GM19043 (cell line): ENCODE measurements at regions not wholly inside any gene's neighbourhood (a gene's known extent, or its start where the extent isn't known, plus 50 kb on each side); places are given as distances from the start of the nearest gene placed in this dataset.
"Not testable (repeated sequence)": the region's sequence is repeated elsewhere in the genome, so short reads cannot be mapped to it uniquely, and the experiment has no call there.

ENCODE experiments used
- ATAC-seq: cut with Tn5 transposase; IDR thresholded peaks from one replicate; pipeline ENCODE4 v1.9.1; 2021; ENCODE audit warnings: low read depth; ENCODE audit not compliant: unreplicated experiment

DNA sequence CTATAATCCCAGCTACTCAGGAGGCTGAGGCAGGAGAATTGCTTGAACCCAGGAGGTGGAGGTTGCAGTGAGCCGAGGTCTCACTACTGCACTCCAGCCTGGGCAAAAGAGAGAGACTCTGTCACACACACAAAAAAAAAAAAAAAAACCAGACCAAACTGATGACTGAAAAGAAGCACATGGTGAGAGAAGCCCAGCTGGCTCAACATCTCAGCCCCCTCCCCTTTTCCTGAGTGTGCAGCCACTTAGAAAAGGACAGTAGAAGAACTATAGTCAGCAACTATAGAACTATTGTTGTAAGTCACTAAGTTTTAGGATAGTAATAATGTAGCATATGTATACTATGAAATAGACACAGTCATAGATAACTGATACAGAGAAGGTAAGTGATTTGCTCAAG, 87.2 kb upstream of the RALGPS2 start:
- no peak for ATAC-seq

DNA sequence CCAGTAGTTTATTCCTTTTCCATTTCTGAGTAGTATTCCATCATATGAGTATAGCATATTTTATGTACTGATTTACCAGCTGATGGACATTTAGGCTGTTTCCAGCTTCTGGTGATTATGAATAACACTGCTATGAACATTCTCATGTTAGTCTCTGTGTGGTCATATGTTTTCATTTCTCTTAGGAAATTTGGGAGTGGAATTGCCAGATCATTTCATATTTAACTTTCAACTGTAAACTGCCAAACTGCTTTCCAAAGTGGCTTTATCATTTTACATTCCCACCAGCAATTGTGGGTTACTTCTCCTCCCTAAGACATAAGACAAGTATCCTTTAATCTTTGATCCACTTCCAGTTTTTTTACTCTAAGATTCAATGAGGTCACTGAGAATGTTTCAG, 85.7 kb upstream of the RALGPS2 start:
- ATAC-seq, result no peak

DNA sequence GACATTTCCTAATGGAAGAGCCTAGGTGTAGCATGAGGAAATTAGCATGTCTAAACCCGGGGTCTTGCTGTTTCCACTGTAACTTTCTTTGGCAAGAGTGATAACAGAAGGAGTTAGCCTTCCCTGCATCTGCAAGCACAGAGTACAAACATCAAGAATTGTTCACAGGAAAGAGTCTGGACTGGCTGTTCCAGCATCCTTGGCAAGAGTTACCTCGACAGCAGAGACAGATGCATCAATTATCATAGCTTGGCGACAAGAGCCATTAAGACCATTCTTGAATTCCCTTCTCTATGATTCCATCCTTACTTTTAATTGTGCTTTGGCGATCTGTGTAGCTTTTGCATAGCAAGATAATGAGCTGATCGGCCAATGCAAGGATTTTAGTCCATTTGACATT, 82.8 kb upstream of the RALGPS2 start:
- no peak for ATAC-seq

DNA sequence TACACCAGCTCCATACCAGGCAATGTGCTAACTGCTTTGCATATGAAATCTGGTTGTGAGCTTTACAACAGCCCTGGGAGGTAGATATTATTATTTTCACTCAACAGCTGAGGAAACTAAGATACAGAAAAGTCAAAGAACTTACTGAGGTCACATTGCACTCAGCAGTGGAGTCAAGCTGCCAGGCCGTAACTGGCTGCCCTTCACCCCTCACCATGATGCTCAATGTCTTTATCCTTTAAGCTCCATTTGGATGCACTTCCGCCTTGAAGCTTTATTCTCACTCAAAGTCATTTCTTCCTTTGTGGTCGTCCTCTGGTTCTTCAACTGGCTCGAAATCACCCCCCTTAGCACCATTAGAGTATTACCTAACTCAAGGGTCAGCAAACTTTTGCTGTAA, 81.7 kb upstream of the RALGPS2 start:
- no peak for ATAC-seq

DNA sequence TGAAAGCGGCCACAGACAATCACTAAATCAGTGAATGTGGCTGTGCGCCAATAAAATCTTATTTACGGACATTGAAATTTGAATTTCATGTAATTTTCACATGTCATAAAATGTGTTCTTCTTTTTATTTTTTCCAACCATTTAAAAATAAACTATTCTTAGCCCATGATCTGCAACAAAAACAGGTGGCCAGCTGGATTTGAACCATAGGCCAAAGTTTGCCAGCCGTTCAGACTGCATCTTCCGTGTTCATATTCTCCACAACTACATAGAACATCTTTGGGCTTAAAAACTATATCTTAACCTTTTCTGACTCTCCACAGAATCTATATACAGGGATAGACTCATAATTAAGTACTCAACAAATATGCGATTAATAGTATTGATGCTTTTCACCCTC, 81.2 kb upstream of the RALGPS2 start:
- no peak for ATAC-seq

DNA sequence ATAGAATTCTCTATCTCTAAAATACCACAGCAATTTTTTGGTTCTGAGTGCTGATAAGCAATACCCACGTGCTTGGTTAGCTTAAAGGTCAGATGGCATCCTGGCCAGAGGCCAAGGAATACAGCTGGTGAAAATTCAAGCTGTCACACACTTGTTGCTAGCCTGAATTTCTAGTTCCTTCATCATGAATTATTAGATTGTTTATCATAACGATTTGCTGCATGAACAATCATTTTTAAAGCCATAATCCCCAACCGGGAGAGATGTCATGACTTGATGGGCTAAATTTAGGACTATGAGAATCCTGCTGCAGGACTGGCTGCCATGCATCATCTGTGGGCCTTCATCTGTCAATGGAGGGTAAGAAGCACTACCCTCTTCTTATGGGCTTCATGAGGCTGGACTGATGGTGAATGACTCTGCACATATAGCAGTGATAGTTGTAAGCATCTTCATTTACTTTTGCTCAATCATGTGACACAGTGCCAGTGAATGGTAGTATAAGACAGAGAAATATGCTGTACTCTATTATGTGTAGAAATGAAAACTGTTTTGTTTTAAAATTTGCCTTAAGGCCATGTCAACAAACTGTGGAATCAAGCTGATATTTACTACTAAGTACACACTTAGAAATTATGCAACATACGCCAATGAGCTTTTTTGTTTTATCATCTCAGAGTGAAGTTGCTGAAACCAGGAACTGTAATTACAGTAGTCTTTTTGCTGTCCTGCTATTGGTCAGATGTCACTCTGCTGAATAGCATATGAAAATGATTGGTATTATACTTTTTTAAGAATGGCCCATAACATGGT, 80.5 kb upstream of the RALGPS2 start:
- ATAC-seq, result no peak

DNA sequence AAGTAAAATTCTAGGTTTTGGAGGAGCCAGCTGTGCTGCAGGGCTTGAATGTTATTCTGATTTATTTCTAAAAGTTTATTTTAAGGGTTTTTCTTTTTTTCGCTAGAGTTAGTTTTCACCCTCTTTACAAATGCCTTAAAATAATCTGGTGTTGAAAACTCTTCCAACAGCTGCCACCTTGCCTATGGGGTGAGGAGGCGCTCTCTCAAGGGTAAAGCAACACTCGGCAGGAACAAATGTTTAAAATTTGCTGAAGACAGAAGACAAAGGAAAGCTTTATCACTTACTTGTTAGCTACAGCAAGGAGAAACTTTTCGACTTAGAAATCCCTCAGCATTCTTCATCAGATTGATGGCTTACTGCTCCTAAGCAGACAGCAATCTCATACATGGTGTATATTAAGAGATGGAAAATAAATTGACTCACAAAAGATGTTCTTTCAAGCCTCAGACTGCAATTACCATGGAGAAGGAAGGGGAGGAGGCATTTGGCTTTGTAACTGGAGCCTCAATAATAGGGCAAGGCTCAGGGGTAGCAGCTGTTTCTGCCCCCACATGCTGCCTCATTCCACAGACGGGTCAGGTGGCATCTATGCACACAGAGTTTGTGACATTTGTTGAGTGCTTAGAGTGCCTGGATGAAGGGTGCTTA, 79.8 kb upstream of the RALGPS2 start:
- no peak for ATAC-seq

DNA sequence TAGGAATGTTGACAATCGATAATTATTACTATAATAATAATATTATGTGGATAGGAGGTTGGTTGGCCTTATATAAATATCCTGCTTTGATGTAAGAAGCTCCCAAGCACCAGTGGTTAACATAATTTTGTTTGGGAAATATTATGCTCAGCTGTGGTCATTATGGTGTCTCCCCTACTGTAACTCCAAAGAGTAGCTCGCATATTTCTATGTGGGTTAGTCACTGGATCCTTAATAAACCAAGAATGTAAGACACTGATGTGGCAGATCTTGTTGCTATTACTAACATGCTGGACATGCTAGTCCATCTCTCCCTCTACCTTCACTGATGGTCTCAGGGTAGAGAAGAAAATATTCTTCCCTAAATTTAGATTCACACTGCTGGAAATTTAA, 79.2 kb upstream of the RALGPS2 start:
- no peak for ATAC-seq

DNA sequence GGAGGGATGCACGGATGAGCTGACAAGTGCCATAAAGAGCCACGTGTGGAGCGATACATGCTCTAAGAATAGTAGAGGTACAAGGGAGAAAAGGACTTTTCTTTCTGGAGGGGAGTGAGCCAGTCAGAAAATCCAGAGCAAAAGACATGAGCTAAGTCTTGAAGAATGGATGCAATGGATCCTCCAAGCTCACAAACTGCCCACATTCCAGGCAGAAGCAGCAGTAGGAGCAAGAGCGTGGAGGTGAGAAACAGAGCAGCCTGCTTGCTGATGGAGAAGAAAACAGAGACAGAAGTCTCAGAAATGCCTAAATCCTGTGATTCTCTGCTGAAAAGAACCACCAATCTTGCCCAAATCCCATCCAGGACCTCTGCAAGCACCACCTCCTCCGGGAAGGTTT, 78.2 kb upstream of the RALGPS2 start:
- ATAC-seq, result no peak

DNA sequence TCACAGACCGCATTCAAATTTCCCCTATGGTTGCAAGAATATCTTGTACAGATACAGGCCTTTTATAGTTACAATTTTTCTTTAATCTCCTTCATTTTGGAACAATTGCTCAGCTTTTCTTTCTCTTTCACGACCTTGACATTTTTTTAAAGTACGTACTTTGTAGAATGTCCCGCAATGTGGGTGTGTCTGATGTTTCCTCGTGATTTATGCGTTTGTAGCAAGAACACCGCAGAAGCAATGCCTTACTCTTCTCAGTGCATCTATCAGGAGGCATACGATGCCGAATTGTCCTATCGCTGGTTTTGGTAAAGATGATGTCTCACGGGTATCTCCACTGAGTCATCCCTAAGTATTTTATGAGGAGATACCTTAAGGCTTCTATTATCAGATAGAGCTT, 76.9 kb upstream of the RALGPS2 start:
- no peak for ATAC-seq

DNA sequence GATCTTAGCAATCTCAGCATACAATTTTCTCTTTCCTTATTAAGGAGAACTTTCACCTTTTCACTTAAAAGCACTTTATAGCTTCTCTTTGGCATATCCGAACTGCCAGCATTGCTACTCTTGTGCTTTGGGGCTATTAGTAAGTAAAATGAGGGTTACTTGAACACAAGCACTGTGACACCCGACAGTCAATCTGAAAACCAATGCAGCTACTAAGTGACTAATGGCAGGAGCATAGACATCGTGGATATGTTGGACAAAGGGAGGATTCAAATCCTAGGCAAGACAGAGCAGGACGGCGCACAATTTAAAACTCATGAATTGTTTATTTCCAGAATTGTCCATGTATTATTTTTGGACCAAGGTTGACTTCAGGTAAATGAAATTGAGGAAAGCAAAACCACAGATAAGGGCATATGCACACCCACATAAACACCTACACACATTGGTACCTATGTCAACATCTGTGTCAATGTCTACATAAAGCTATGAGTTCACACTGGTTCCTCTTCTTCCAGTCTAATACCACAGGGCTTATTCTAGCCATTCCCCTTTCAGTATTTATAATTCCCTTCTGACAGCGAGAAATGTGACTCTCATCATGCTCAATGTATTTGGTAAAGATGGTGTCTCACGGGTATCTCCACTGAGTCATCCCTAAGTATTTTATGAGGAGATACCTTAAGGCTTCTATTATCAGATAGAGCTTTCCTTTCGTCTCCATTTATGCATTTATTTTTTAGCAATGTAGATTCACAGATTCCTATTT, 75.3 kb upstream of the RALGPS2 start:
- no peak for ATAC-seq

DNA sequence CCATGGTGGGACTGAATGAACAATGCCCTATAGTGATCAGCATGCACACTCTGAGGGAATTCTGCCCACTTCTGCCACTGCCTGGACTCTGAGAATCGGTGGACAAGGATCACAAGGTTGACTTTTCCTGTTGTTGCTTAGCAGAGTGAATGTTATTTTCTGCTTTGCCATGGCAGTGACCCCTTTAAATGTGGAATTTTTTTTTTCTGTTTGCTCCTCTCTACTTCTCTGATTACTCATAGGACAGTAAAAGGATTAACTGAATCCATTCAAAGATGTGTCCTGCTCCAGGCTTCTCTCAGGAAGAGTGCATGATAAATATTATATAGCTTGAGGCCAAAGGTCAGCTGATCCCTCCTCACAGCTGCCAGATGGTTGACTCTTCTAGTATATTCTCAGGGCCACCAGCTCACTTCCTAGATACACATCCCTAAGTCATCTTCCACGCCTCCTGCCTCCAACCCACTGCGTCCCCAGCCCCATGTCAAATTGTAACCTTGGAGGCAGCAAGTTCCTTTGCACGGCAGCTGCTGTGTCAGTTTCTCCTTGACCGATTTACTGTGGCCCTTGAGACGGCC, 74.0 kb upstream of the RALGPS2 start:
- no peak for ATAC-seq

DNA sequence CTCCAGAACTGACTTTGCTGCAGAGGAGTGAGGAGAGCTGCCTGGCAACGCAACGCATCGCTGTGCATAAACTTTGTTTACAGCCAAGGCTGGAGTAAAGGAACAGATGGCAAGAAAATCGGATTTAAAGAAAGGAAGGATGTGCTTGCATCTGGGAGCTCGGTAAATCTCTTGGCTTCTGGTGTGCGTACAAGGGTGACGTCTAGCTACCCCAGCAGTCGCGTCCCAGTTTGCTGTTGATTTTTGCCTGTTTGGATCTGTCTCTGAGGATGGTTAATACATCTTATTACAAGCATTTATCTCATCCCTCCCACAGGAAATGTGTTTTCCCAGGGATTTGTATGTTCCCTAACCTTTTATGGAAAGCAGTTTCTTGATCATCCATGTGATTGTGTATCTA, 73.3 kb upstream of the RALGPS2 start:
- ATAC-seq, result no peak

DNA sequence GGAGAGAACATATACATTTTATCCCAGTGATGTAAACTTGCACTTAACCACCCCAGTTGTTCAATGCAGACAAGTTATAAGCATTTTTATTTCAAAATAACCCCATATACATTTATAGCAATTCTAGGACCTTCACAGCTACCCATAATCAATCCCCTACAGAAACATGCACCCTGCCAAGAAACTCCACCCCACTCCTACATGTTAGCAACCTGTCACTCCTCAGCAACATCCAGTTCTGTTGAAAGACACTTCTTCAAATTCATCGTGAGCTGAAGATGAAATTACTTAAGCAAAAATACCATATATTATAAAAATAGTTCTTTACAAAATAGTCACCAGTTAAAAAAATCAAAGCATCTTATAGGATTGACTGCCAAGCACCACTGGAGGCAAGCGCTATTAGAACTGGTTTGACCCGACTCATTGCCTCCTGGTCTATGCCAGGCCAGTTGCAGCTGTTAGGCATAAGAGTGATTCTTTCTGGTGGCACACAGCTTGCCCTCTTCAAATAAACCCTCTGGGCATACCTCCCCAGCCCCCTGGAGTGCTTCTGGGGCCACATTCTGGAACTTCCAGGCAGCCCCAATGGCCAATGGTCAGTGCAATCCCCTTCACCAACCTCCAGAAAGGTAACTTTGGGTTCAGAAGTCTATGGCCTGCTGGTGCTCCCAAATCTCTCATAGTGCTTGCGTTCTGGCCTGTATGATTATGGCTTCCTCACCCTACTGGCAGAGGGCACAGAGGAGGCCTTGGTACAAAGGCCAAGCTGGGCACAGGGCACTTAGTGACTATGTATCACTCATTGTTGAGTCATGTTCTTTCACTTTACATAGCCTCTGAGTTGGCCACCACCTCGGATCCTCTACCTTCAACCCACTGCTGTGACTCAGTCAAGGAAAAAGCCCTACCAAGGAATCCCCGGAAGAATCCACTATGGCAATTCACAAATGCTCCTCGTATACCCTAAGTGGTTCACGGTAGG, 72.2 kb upstream of the RALGPS2 start:
- ATAC-seq, result no peak

DNA sequence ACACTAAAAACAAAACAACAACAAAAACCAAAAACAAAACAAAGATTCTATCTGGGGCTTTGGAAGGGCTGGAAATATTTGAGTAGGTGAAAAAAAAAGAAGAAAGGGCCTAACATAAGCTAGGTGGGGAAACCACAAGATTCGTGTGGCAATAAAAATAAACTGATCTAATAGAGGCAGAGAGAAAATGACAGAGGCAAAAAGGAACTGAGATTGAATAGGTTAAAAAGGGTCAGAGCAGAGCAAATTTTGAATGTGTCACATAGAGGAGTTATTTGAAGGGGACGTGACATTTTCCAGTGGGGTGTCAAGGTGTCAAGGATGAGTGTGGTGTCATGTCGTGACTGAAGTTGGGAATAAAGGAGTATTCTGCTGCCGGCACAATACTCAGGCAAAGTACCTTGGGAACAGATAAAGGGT, 65.2 kb upstream of the RALGPS2 start:
- peak; percentile 66 for ATAC-seq

DNA sequence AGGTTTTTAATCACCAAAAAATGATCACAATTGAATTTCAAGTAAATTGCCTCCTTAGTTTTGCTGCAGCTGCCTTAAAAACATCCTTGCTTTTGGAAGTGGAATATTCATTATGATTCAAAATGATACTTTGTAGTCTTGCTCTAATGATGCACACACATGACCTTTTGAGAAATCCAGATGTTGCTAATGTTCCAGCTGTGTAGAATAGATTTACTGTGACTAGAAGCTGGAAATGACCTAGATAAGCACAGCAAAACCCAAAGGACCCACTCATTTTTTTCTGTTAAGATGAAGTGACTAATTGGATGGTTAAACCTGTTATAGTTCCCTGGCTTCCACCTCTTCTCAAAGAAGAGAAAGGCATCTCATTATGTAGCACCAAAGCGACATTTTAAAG, 64.6 kb upstream of the RALGPS2 start:
- no peak for ATAC-seq

DNA sequence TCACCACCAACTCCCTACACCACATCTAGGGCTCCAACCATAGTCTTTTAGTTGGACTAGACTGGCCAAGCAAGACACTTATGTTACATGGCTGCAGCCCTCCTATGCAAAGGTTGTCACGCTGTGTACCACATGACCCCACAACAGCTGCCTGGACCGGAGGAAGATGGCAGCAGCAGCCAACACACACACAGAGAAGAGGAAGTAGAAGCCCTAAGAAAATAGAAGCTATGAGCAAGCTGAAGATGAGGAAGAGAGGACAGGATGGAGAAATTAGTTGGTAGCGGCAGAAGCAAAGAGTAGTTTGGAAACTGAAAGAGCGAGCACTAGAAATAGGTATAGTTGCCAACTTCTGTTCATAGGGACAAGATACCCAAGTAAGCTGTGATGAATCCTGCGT, 60.8 kb upstream of the RALGPS2 start:
- ATAC-seq, result peak; percentile 73

DNA sequence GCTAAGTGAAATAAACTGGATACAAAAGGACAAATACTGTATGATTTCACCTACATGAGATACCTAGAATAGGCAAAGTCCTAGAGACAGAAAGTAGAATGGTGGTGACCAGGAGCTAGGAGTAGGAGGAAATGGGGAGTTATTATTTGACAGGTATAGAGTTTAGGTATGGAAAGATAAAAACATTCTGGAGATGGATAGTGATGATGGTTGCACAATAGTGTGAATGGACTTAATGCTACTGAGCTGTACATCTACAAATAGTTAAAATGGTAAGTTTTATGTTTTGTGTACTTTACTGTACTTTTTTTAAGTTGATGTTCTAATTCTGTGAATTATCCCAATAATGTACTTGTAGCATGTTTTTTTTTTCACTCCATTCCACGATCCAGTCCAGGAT, 59.5 kb upstream of the RALGPS2 start:
- no peak for ATAC-seq

DNA sequence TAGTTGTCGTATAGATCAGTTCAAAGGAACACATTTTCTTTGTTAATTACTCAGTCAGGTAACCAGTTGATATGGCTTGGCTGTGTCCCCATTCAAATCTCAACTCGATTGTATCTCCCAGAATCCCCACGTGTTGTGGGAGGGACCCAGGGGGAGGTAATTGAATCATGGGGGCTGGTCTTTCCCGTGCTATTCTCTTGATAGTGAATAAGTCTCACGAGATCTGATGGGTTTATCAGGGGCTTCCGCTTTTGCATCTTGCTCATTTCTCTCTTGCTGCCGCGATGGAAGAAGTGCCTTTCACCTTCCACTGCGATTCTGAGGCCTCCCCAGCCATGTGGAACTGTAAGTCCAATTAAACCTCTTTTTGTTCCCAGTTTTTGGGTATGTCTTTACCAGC, 58.2 kb upstream of the RALGPS2 start:
- not testable (repeated sequence) for ATAC-seq

DNA sequence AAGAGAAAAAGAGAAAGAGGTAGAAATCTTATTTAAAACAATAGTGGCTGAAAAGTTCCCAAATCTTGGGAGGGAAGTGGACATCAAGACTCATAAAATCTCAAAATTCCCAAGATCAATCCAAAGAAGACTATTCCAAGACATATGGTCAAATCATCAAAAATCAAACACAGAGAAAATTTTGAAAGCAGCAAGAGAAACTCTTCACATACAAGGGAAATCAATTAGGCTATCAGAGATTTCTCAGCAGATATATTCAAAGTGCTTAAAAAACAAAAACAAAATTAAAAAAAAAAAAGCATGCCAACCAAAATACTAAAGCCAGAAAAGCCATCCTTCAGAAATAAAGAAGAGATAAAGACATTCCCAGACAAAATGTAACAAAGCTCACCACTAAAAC, 52.6 kb upstream of the RALGPS2 start:
- ATAC-seq, result no peak
